Stimulated activated CD4-positive, alpha-beta T cell treated with anti-CD3 and anti-CD28 coated beads, Interleukin-2, amount 100 ng/mL, for 24 hours (primary cell): ENCODE measurements at regions not wholly inside any gene's neighbourhood (a gene's known extent, or its start where the extent isn't known, plus 50 kb on each side); places are given as distances from the start of the nearest gene placed in this dataset.

Experiments used
- DNase-seq, 2 donors: peaks; one replicate each; pipeline ENCODE4 v3.0.0-alpha.2; 2020

- no peak for DNase-seq
These were observed 50.5 kb upstream of the ZNF438 start for GRCh38 chr10:31081937-31082840.

DNA sequence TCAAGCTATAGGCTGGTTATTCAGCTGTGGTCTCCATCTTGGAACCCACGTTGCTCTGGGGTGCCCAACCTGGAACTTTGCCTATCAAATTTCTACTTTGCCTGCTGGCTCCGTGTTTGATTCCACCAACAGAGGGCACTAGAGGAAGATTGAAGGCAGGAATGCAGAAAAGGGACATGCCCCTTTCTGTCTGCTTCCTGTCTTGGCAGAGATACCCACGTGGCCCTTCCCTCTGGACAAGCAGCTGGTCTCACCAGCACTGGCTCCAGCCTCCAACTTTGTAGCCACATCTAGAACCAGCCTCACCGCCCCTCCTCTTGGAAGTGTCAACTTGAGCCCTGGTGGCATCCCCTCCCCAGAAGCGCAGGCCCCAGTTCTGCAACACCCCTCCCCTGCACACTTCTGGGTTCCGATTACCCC is 52.1 kb upstream of the ZNF438 start:
- DNase-seq: peak; percentile 67 to 72

GRCh38 chr10:31087011-31087410 is 55.3 kb upstream of the ZNF438 start:
- DNase-seq: no peak

- no peak for DNase-seq
These were observed 56.2 kb upstream of the ZNF438 start for GRCh38 chr10:31087851-31088250.

DNA sequence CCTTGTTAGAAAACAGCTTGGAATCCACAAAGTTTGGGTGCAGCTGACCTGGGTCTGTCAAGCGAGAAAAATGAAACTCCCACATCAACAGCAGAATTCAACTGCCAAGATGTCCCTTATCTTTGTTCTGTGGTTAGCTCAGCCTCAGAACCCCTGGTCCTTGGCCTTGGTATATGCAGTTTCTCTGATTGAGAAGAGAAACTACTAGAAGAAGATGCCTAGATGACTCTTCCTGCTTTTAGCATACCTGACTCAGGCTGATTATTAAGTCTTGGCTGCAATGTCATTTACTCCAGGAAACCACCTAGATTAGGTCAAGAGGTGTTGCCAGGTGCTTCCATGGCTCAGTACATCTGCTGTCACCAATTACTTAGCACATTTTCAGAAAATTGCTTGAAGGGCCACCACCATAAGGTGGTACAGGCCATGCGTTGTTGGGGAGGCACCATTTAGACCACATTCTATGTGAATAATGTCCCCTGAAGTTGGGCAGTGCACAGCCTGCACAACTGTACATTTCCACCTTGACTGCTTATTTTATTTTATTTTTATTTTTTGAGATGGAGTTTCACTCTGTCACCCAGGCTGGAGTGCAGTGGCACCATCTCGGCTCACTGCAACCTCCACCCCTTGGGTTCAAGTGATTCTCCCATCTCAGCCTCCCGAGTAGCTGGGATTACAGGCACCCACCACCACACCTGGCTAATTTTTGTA is 59.4 kb upstream of the ZNF438 start:
- no peak for DNase-seq

GRCh38 chr10:31095677-31096560 is 64.3 kb upstream of the ZNF438 start:
- DNase-seq: no peak

DNA sequence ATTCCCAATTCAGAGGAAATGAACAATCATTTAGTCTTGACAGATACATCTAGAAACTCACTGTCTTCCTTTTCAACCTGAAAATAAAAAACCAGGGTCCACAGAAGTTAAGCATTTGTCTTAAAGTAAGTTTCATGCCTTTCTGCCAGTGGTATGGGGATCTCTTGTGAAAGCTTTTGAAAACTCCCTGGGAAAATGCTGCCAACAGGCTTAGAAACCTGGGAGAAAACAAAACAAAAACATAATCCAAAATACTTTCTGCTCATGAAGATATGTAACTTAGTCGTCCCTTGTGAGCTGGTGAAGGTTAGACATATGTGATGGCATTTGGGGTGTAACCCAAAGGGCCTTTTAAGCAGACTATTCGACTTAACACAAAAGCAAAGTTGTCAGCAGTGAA is 66.4 kb upstream of the ZNF438 start:
- no peak for DNase-seq

GRCh38 chr10:31099094-31099493 is 67.4 kb upstream of the ZNF438 start:
- DNase-seq: no peak

- DNase-seq: peak; percentile 46 to 70
These were observed 68.0 kb upstream of the ZNF438 start for GRCh38 chr10:31099664-31100063.

- no peak for DNase-seq
These were observed 68.5 kb upstream of the ZNF438 start for GRCh38 chr10:31100115-31100601.

GRCh38 chr10:31100662-31101061 is 69.0 kb upstream of the ZNF438 start:
- no peak for DNase-seq

DNA sequence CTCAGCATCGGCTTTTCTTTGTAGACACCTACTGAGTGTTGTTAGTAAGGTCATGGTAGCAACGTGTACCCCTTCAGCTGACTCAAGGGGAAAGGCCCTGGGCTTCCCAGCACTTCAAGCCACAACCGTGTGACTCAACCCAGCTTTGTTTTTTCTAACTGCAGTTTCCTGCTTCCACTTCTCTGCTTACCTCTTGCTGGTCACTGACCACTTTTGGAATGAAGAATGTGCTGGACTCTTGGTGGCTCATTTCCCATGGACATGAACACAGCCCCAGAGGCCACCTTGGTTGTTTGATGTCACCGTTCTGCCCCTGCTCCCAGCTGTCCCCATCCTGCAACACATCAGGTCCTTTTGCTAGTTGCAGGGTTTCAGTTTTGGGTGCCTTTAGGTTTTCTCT is 69.5 kb upstream of the ZNF438 start:
- DNase-seq: peak; percentile 66 to 71

- no peak for DNase-seq
These were observed 70.8 kb upstream of the ZNF438 start for GRCh38 chr10:31102421-31102820.

DNA sequence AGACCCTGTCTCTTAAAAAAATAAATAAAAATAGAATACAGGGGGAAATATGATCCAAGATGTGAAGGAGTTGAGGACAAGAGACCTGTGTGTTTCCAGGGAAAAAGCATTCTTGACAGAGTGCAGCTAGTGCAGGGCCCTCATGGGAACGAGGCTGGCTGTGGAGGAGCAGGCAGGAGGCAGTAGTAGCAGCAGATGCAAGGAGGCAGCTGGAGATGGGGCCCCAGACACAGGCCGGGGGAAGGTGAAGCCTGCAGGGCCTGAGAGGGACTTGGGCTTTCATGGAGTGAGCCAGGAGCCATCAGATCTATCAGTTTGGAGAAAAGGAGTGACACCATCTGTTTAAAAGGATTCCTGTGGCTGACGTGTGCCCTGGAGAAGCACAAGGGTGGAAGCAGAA is 71.4 kb upstream of the ZNF438 start:
- no peak for DNase-seq

GRCh38 chr10:31112961-31113360 is 81.3 kb upstream of the ZNF438 start:
- DNase-seq: no peak

GRCh38 chr10:31116226-31116625 is 84.6 kb upstream of the ZNF438 start:
- no peak for DNase-seq

DNA sequence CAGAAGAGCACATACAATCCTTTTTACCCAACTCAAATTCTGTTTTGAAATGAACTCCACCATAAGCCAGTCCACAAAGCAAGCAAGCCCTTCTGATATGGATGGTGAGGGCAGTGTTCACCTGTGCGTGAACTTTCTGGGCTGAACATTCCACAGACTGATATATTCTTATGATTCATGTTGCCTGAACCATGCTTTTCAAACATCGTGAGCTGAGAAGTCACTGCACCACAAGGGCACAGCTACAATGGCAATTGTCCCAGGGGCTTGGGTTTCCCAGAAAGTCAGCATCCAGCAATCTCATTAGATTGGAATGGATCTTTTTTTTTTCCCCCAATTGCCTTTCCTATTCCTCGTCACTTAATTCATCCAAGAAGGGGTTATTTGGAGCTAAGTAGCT is 86.9 kb upstream of the ZNF438 start:
- no peak for DNase-seq

GRCh38 chr10:31120392-31120791 is 88.7 kb upstream of the ZNF438 start:
- DNase-seq: no peak

GRCh38 chr10:31120961-31121685 is 89.5 kb upstream of the ZNF438 start:
- DNase-seq: no peak

- DNase-seq: no peak
These were observed 90.3 kb upstream of the ZNF438 start for GRCh38 chr10:31121757-31122577.

DNA sequence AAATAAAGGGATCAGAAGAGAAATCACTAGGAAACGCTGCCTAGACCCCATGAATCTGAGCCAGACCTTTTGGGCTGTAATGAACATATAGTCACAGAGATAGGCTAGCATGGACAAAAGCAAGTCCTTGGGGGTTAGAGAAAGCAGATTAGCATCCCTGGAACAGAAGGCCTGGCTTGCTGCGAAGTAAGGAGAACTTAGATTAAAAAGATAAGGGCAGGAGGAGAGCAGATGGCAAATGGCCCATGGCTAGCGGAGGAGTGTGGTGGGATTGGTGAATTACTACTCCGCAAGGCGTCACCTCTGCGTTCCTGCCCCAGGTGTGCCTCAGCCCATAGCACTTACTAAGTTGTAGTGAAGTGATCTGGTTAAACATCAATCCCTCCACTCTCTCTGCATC is 92.3 kb upstream of the ZNF438 start:
- no peak for DNase-seq
